Neutrophil (primary cell): ENCODE measurements at regions not wholly inside any gene's neighbourhood (a gene's known extent, or its start where the extent isn't known, plus 50 kb on each side); places are given as distances from the start of the nearest gene placed in this dataset.

Experiments used
- H3K27ac ChIP-seq: fragments of 200-600 bp; sonication (generic); 2 replicates; pipeline ENCODE4 v1.5.1; 2016; ENCODE audit warnings: mild to moderate bottlenecking, moderate library complexity
- H3K27me3 ChIP-seq: fragments of 200-600 bp; sonication (generic); 2 replicates; pipeline ENCODE4 v1.6.0; 2016; ENCODE audit warnings: mild to moderate bottlenecking
- H3K36me3 ChIP-seq: fragments of 200-600 bp; sonication (generic); 2 replicates; pipeline ENCODE4 v1.5.1; 2017
- H3K4me1 ChIP-seq, 2 experiments: fragments of 200-600 bp in 1 of 2; sonication (generic) in 1 of 2; 1 replicate in 1 of 2; 2 replicates in 1 of 2; pipeline versions ENCODE4 v1.5.1 to v1.6.1; 2013 to 2016; ENCODE audit warnings: low read depth in 1 of 2, low read length in 1 of 2, mild to moderate bottlenecking in 1 of 2, moderate library complexity in 1 of 2; ENCODE audit not compliant: control insufficient read depth in 1 of 2, insufficient read depth in 1 of 2
- H3K4me3 ChIP-seq, 2 experiments: fragments of 200-600 bp in 1 of 2; sonication (generic) in 1 of 2; 1 replicate in 1 of 2; 2 replicates in 1 of 2; pipeline ENCODE4 v1.5.1; 2013 to 2016; ENCODE audit warnings: low read depth in 1 of 2, low read length in 1 of 2, mild to moderate bottlenecking in 1 of 2, moderate library complexity in 1 of 2
- H3K9me3 ChIP-seq: fragments of 200-600 bp; sonication (generic); 2 replicates; pipeline ENCODE4 v1.5.1; 2016
- TF ChIP-seq, protein P1 (sequence below): fragments of 200-600 bp; sonication (generic); IDR thresholded peaks from 2 replicates; pipeline ENCODE4 v1.5.1; 2016; ENCODE audit warnings: antibody characterized with exemption

DNA sequence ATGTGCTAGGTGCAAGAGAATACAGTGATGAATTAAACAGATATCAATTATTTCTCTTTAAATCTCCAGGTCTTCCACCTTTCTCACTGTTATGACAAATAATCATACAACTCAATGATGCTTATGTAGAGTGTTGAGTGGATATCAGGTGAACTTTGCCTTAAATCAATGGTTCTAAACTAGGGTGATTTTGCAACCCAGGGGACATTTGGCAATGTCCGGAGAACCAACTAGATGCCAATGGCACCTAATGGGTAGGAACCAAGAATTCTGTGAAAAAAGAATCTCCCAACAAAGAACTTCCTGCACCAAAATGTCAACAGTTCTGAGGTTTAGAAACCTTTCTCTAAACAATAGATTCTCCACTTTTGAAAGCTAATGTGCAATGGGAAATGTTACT, 52.0 kb upstream of the GDNF start:
- no peak overlapping the region for H3K4me3 ChIP-seq
- H3K27ac ChIP-seq = no peak overlapping the region
- H3K27me3 ChIP-seq = peaks cover 34% of the 10 kb centered on the region
- H3K36me3 ChIP-seq = no peaks in the 10 kb centered on the region
- no peaks in the 10 kb centered on the region for H3K9me3 ChIP-seq
- no peaks in the 10 kb centered on the region for H3K4me1 ChIP-seq
- TF ChIP-seq, protein P1, sequence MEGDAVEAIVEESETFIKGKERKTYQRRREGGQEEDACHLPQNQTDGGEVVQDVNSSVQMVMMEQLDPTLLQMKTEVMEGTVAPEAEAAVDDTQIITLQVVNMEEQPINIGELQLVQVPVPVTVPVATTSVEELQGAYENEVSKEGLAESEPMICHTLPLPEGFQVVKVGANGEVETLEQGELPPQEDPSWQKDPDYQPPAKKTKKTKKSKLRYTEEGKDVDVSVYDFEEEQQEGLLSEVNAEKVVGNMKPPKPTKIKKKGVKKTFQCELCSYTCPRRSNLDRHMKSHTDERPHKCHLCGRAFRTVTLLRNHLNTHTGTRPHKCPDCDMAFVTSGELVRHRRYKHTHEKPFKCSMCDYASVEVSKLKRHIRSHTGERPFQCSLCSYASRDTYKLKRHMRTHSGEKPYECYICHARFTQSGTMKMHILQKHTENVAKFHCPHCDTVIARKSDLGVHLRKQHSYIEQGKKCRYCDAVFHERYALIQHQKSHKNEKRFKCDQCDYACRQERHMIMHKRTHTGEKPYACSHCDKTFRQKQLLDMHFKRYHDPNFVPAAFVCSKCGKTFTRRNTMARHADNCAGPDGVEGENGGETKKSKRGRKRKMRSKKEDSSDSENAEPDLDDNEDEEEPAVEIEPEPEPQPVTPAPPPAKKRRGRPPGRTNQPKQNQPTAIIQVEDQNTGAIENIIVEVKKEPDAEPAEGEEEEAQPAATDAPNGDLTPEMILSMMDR = no peak

DNA sequence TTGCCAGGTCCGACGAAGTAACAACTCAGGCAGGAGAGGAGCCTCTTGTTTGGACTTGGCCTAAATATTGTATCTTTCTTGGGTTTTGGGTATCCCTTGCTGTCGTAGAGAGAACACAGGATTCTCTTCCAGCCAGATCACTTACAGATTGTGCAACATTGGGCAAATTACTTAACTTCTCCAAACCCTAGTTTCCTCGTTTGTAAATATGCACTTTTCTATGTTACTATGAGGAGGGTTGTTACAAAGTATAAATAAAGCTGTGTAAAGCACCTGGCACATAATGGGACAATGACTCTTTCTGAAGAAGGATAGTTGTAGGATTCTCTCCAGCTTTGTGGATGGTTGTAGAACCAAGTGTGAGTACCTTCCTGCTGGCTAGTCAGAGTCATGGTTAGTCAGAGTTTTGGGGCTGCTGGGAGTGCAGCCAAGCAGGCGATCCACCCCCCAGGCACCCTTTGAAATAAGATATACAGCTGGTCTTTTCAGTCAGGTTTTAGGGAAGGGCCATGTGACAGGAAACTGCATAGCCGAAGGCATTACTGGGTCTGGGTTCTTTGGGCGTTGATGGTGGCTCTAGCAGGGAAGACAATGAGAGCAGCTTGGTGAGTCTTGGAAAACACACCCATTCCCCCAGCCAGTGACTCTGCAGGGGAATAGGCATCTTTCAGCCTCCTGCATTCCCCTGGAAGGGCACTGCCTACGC, 49.9 kb upstream of the GDNF start:
- H3K27me3 ChIP-seq = peaks cover 31% of the 10 kb centered on the region
- no peaks in the 10 kb centered on the region for H3K36me3 ChIP-seq
- TF ChIP-seq, protein P1 = no peak
- H3K4me3 ChIP-seq = no peak overlapping the region
- no peak overlapping the region for H3K27ac ChIP-seq
- no peaks in the 10 kb centered on the region for H3K4me1 ChIP-seq
- no peaks in the 10 kb centered on the region for H3K9me3 ChIP-seq
